ENCODE measurements at regions not wholly inside any gene's neighbourhood (a gene's known extent, or its start where the extent isn't known, plus 50 kb on each side); places are given as distances from the start of the nearest gene placed in this dataset.
"Not testable (repeated sequence)": the region's sequence is repeated elsewhere in the genome, so short reads cannot be mapped to it uniquely, and the experiment has no call there.

- Mint-ChIP-seq H3K27ac (no peak overlapping the region), H3K27me3 (peaks cover 1% of the 10 kb centered on the region), H3K36me3 (ENCODE audit: low read depth) (no peaks in the 10 kb centered on the region), H3K4me1 (ENCODE audit: low read depth) (no peaks in the 10 kb centered on the region), H3K9me3 (no peaks in the 10 kb centered on the region), H3K4me3 (no peak overlapping the region)
- intact Hi-C loops (cut with micrococcal nuclease): no loop called here
These were observed 220.2 kb upstream of the LRTM1 start for GRCh38 chr3:55147856-55148720.

GRCh38 chr3:55147406-55147805 is 219.5 kb upstream of the LRTM1 start:
- H3K27me3 Mint-ChIP-seq: peaks cover 1% of the 10 kb centered on the region
- H3K4me1 Mint-ChIP-seq (ENCODE audit: low read depth): no peaks in the 10 kb centered on the region
- intact Hi-C loops (cut with micrococcal nuclease): no loop called here
- no peak overlapping the region for H3K4me3 Mint-ChIP-seq
- H3K27ac Mint-ChIP-seq: no peak overlapping the region
- H3K36me3 Mint-ChIP-seq (ENCODE audit: low read depth): no peaks in the 10 kb centered on the region
- no peaks in the 10 kb centered on the region for H3K9me3 Mint-ChIP-seq

GRCh38 chr3:55146216-55146615 is 218.4 kb upstream of the LRTM1 start:
- intact Hi-C loops (cut with micrococcal nuclease): no loop called here

GRCh38 chr3:55144015-55144673 is 216.3 kb upstream of the LRTM1 start:
- Mint-ChIP-seq H3K9me3 (no peaks in the 10 kb centered on the region), H3K36me3 (ENCODE audit: low read depth) (no peaks in the 10 kb centered on the region), H3K4me1 (ENCODE audit: low read depth) (no peaks in the 10 kb centered on the region), H3K27ac (no peak overlapping the region), H3K27me3 (peaks cover 1% of the 10 kb centered on the region), H3K4me3 (no peak overlapping the region)
- intact Hi-C loops (cut with micrococcal nuclease): no loop called here

More at GRCh38 chr3:55146216-55146615, 218.4 kb upstream of the LRTM1 start:
- Mint-ChIP-seq H3K4me3 (no peak overlapping the region), H3K27ac (no peak overlapping the region), H3K36me3 (ENCODE audit: low read depth) (no peaks in the 10 kb centered on the region), H3K9me3 (no peaks in the 10 kb centered on the region), H3K4me1 (ENCODE audit: low read depth) (no peaks in the 10 kb centered on the region), H3K27me3 (peaks cover 1% of the 10 kb centered on the region)

- no peaks in the 10 kb centered on the region for H3K4me1 Mint-ChIP-seq (ENCODE audit: low read depth)
- no peak overlapping the region for H3K27ac Mint-ChIP-seq
- no peaks in the 10 kb centered on the region for H3K9me3 Mint-ChIP-seq
- no peak overlapping the region for H3K4me3 Mint-ChIP-seq
- no peaks in the 10 kb centered on the region for H3K36me3 Mint-ChIP-seq (ENCODE audit: low read depth)
- intact Hi-C loops (cut with micrococcal nuclease): no loop called here
- peaks cover 1% of the 10 kb centered on the region for H3K27me3 Mint-ChIP-seq
These were observed 215.5 kb upstream of the LRTM1 start for GRCh38 chr3:55143336-55143735.

GRCh38 chr3:55136291-55136690 is 208.4 kb upstream of the LRTM1 start:
- H3K9me3 Mint-ChIP-seq; H3K27ac Mint-ChIP-seq; H3K36me3 Mint-ChIP-seq (ENCODE audit: low read depth); H3K4me3 Mint-ChIP-seq; H3K4me1 Mint-ChIP-seq (ENCODE audit: low read depth); intact Hi-C loops (cut with micrococcal nuclease); H3K27me3 Mint-ChIP-seq: not testable (repeated sequence)

GRCh38 chr3:55128225-55128823 is 200.5 kb upstream of the LRTM1 start:
- Mint-ChIP-seq H3K27ac (no peak overlapping the region), H3K4me1 (ENCODE audit: low read depth) (no peaks in the 10 kb centered on the region), H3K36me3 (ENCODE audit: low read depth) (no peaks in the 10 kb centered on the region), H3K4me3 (no peak overlapping the region), H3K27me3 (peaks cover 2% of the 10 kb centered on the region), H3K9me3 (no peaks in the 10 kb centered on the region)
- intact Hi-C loops (cut with micrococcal nuclease): no loop called here

GRCh38 chr3:55127565-55127964 is 199.7 kb upstream of the LRTM1 start:
- H3K27me3 Mint-ChIP-seq: peaks cover 2% of the 10 kb centered on the region
- H3K4me1 Mint-ChIP-seq (ENCODE audit: low read depth): no peaks in the 10 kb centered on the region
- no peaks in the 10 kb centered on the region for H3K9me3 Mint-ChIP-seq
- H3K36me3 Mint-ChIP-seq (ENCODE audit: low read depth): no peaks in the 10 kb centered on the region
- H3K27ac Mint-ChIP-seq: no peak overlapping the region
- intact Hi-C loops (cut with micrococcal nuclease): no loop called here
- H3K4me3 Mint-ChIP-seq: no peak overlapping the region

GRCh38 chr3:55124371-55124770 is 196.5 kb upstream of the LRTM1 start:
- intact Hi-C loops (cut with micrococcal nuclease): no loop called here
- H3K27me3 Mint-ChIP-seq: peaks cover 2% of the 10 kb centered on the region
- H3K36me3 Mint-ChIP-seq (ENCODE audit: low read depth): no peaks in the 10 kb centered on the region
- no peaks in the 10 kb centered on the region for H3K9me3 Mint-ChIP-seq
- no peak overlapping the region for H3K4me3 Mint-ChIP-seq
- no peak overlapping the region for H3K27ac Mint-ChIP-seq
- H3K4me1 Mint-ChIP-seq (ENCODE audit: low read depth): no peaks in the 10 kb centered on the region

Measured in dendritic cell treated with granulocyte-macrophage colony-stimulating factor and Interleukin-4, amounts not matched to agents 40 ng/mL and 50 ng/mL, for 4 days (primary cell).